C4-2B (cell line): ENCODE measurements at regions not wholly inside any gene's neighbourhood (a gene's known extent, or its start where the extent isn't known, plus 50 kb on each side); places are given as distances from the start of the nearest gene placed in this dataset.

Experiments used
- ZFX ChIP-seq: fragments of 450-650 bp; IDR thresholded peaks from 2 replicates; pipeline ENCODE4 v1.6.1; 2017
- TF ChIP-seq, protein P1 (sequence below): fragments of 450-650 bp; conservative IDR thresholded peaks from 2 replicates; pipeline ENCODE4 v1.5.1; 2017; ENCODE audit warnings: mild to moderate bottlenecking

DNA sequence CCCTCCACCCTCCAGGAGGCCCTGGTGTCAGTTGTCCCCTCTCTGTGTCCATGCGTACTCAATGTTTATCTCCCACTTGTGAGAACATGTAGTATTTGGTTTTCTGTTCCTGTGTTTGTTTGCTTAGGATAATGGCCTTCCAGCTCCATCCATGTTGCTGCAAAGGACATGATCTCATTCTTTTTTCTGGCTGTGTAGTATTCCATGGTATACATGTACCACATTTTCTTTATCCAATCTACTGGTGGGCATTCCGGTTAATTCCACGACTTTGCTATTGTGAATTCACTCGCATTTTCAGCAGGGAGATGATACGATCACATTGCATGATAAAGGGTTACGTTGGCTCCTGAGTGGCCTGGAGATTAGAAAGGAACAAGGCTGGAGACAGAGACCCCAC is 286.2 kb downstream of the FOXL1 start:
- TF ChIP-seq, protein P1, sequence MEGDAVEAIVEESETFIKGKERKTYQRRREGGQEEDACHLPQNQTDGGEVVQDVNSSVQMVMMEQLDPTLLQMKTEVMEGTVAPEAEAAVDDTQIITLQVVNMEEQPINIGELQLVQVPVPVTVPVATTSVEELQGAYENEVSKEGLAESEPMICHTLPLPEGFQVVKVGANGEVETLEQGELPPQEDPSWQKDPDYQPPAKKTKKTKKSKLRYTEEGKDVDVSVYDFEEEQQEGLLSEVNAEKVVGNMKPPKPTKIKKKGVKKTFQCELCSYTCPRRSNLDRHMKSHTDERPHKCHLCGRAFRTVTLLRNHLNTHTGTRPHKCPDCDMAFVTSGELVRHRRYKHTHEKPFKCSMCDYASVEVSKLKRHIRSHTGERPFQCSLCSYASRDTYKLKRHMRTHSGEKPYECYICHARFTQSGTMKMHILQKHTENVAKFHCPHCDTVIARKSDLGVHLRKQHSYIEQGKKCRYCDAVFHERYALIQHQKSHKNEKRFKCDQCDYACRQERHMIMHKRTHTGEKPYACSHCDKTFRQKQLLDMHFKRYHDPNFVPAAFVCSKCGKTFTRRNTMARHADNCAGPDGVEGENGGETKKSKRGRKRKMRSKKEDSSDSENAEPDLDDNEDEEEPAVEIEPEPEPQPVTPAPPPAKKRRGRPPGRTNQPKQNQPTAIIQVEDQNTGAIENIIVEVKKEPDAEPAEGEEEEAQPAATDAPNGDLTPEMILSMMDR = no peak
- TF ChIP-seq ZFX = no peak
